Lower lobe of right lung (tissue), 2 donors: ENCODE measurements at regions not wholly inside any gene's neighbourhood (a gene's known extent, or its start where the extent isn't known, plus 50 kb on each side); places are given as distances from the start of the nearest gene placed in this dataset.

ENCODE experiments used
- ATAC-seq, 2 donors: fragments of 200-7000 bp; cut with Tn5 transposase; one replicate each; pipeline ENCODE4 v1.9.1; 2020 to 2022; ENCODE audit warnings: mild to moderate bottlenecking in 2 of 2, moderate library complexity in 2 of 2
- DNase-seq: peaks from one replicate; pipeline ENCODE4 v3.0.0-alpha.2; 2020
- H3K27ac ChIP-seq: fragments of 200-600 bp; one replicate; pipeline ENCODE4 v1.8.0; 2022
- H3K27me3 ChIP-seq: fragments of 200-600 bp; one replicate; pipeline ENCODE4 v1.8.0; 2022; ENCODE audit warnings: low read depth
- H3K36me3 ChIP-seq: fragments of 200-600 bp; one replicate; pipeline ENCODE4 v1.8.0; 2022; ENCODE audit warnings: mild to moderate bottlenecking
- H3K4me1 ChIP-seq: fragments of 200-600 bp; one replicate; pipeline ENCODE4 v1.8.0; 2022
- H3K4me3 ChIP-seq: fragments of 200-600 bp; one replicate; pipeline ENCODE4 v1.8.0; 2022; ENCODE audit warnings: mild to moderate bottlenecking
- H3K9me3 ChIP-seq: fragments of 200-600 bp; one replicate; pipeline ENCODE4 v1.8.0; 2022
- CTCF ChIP-seq: fragments of 200-600 bp; IDR thresholded peaks from one replicate; pipeline ENCODE4 v1.8.0; 2022; ENCODE audit warnings: antibody characterized with exemption, mild to moderate bottlenecking
- intact Hi-C: fragments of 100-400 bp; cut with DNase I; formaldehyde crosslinking; loops from one replicate; pipeline ENCODE4 v1.11.0; 2022
- donor health status: DM: no; HTN: yes; CAD: no; lungs with severe emphysema.

- no peak overlapping the region for H3K4me3 ChIP-seq
- H3K27me3 ChIP-seq = no peaks in the 10 kb centered on the region
- no peak for TF ChIP-seq CTCF
- H3K27ac ChIP-seq = peak overlapping the region; percentile 6
- peaks cover 32% of the 10 kb centered on the region for H3K36me3 ChIP-seq
- H3K9me3 ChIP-seq = no peaks in the 10 kb centered on the region
- intact Hi-C loops = no loop called here
- peaks cover 12% of the 10 kb centered on the region for H3K4me1 ChIP-seq
- peak; percentile 11 to 23 for ATAC-seq
- DNase-seq = peak; percentile 55
These were observed 53.5 kb downstream of the PLXNA1 start for GRCh38 chr3:127036209-127037020.

GRCh38 chr3:127037021-127037400, 54.1 kb downstream of the PLXNA1 start:
- H3K4me1 ChIP-seq = peaks cover 12% of the 10 kb centered on the region
- TF ChIP-seq CTCF = no peak
- DNase-seq = no peak
- H3K36me3 ChIP-seq = peaks cover 26% of the 10 kb centered on the region
- no peak overlapping the region for H3K4me3 ChIP-seq
- ATAC-seq = no peak
- H3K9me3 ChIP-seq = no peaks in the 10 kb centered on the region
- no peak overlapping the region for H3K27ac ChIP-seq
- intact Hi-C loops = no loop called here
- no peaks in the 10 kb centered on the region for H3K27me3 ChIP-seq

GRCh38 chr3:127037418-127037841, 54.5 kb downstream of the PLXNA1 start:
- peaks cover 22% of the 10 kb centered on the region for H3K36me3 ChIP-seq
- peaks cover 12% of the 10 kb centered on the region for H3K4me1 ChIP-seq
- H3K27me3 ChIP-seq = no peaks in the 10 kb centered on the region
- ATAC-seq = no peak
- H3K9me3 ChIP-seq = no peaks in the 10 kb centered on the region
- intact Hi-C loops = no loop called here
- no peak overlapping the region for H3K4me3 ChIP-seq
- TF ChIP-seq CTCF = no peak
- no peak overlapping the region for H3K27ac ChIP-seq
- peak; percentile 39 for DNase-seq

- ATAC-seq (no peak), DNase-seq (peak; percentile 39)
- H3K27ac ChIP-seq = no peak overlapping the region
- intact Hi-C loops = no loop called here
- no peaks in the 10 kb centered on the region for H3K9me3 ChIP-seq
- no peak for TF ChIP-seq CTCF
- no peaks in the 10 kb centered on the region for H3K27me3 ChIP-seq
- peaks cover 16% of the 10 kb centered on the region for H3K36me3 ChIP-seq
- H3K4me3 ChIP-seq = no peak overlapping the region
- H3K4me1 ChIP-seq = peaks cover 17% of the 10 kb centered on the region
These were observed 55.1 kb downstream of the PLXNA1 start for GRCh38 chr3:127037971-127038446.

- intact Hi-C loops = no loop called here
- peaks cover 17% of the 10 kb centered on the region for H3K4me1 ChIP-seq
- ATAC-seq (no peak), DNase-seq (peak; percentile 37)
- H3K27me3 ChIP-seq = no peaks in the 10 kb centered on the region
- TF ChIP-seq CTCF = no peak
- no peak overlapping the region for H3K4me3 ChIP-seq
- H3K9me3 ChIP-seq = no peaks in the 10 kb centered on the region
- H3K36me3 ChIP-seq = peaks cover 11% of the 10 kb centered on the region
- no peak overlapping the region for H3K27ac ChIP-seq
These were observed 55.6 kb downstream of the PLXNA1 start for GRCh38 chr3:127038466-127038865.
